ENCODE measurements at regions not wholly inside any gene's neighbourhood (a gene's known extent, or its start where the extent isn't known, plus 50 kb on each side); places are given as distances from the start of the nearest gene placed in this dataset.

DNA sequence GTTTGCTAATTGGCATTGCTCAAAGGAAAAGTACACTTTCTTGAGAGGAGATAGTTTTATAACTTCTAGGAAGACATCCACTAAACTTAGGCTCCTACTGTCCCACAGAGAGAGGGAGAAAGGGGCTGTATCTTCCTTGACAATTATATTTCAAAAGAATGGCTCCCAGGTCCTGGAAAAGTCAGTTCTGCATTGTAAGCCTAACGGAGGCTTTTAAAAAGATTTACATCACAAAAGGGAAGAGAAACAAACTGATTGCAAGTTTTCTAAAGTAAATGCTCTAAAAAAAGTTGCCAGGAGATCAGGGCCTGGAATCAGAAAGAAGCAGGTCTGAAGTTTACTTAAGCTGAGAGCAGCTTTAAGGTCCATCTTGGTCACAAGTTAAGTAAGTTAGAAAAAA, 839.5 kb downstream of the FRK start:
- no peak overlapping the region for H3K4ac ChIP-seq (replicated peaks; ENCODE audit: insufficient read length, low read depth, low read length)
- no peaks in the 10 kb centered on the region for H3K4me1 ChIP-seq (replicated peaks in 1 of 4; ENCODE audit: control insufficient read depth in 3 of 4, insufficient read depth in 4 of 4, low read length in 3 of 4)
- FAIRE-seq: no peak
- H3K4me2 ChIP-seq (ENCODE audit: insufficient read depth in 1 of 2, low read depth in 2 of 2, low read length in 2 of 2): no peak overlapping the region
- H3K27ac ChIP-seq (ENCODE audit: low read depth, low read length): no peak overlapping the region
- no peak overlapping the region for H4K91ac ChIP-seq (replicated peaks; ENCODE audit: insufficient read length, low read length)
- no peak overlapping the region for H3K18ac ChIP-seq (ENCODE audit: extremely low read depth, low read length)
- no peak overlapping the region for H3K4me3 ChIP-seq (ENCODE audit: extremely low read depth in 1 of 4, insufficient read depth in 2 of 4, low read depth in 3 of 4, low read length in 4 of 4)
- no peak overlapping the region for H3K9ac ChIP-seq (replicated peaks in 1 of 4; ENCODE audit: extremely low read depth in 1 of 4, low read depth in 3 of 4, low read length in 3 of 4)
- no peaks in the 10 kb centered on the region; a peak in 1 of 8 replicates for H3K36me3 ChIP-seq (ENCODE audit: control insufficient read depth in 2 of 4, insufficient read depth in 4 of 4, low read length in 3 of 4)
- POLR2A ChIA-PET (ENCODE audit: partially characterized antibody): no interaction called here
- H2AK5ac ChIP-seq (ENCODE audit: low read depth, low read length): no peak overlapping the region
- peak in 1 of 2 experiments; percentile 3 for DNase-seq (ENCODE audit: low read depth in 1 of 2, low spot score in 2 of 2)
- H2BK5ac ChIP-seq (ENCODE audit: low read depth, low read length): no peak overlapping the region
- no peak overlapping the region for H4K8ac ChIP-seq (ENCODE audit: extremely low read depth, insufficient read depth, low read length)
- CTCF ChIA-PET (ENCODE audit: partially characterized antibody): interaction anchor here (0.7 kb wide), 1 partner anchor 325 kb away, joined by 3 read pairs; no protein-coding TSS in a partner anchor
- no peak overlapping the region for H2BK120ac ChIP-seq (replicated peaks; ENCODE audit: low read depth, low read length)
- peaks cover 19 to 49% (median 25%) of the 10 kb centered on the region in 4 experiments for H3K27me3 ChIP-seq (replicated peaks in 1 of 4; ENCODE audit: control insufficient read depth in 3 of 4, extremely low read depth in 1 of 4, insufficient read depth in 3 of 4, low read length in 3 of 4)
- WGBS, 2 experiments (ENCODE audit: extremely low coverage in 1 of 2, insufficient coverage in 1 of 2, insufficient read length in 1 of 2, insufficient replicate concordance in 2 of 2, low coverage in 1 of 2, low lambda C conversion rate in 2 of 2, missing lambda C conversion rate in 1 of 2): 10% methylated on average over 1 of the region's 1 CpG; no CpG with 5 or more reads in 1 of the 2 experiments
- no peak overlapping the region for H4K5ac ChIP-seq (ENCODE audit: insufficient read length, low read depth, low read length)
- no peak overlapping the region for H3K14ac ChIP-seq (ENCODE audit: insufficient read length)
- no peaks in the 10 kb centered on the region for H4K20me1 ChIP-seq (replicated peaks in 1 of 2; ENCODE audit: control insufficient read depth in 1 of 2, insufficient read depth in 2 of 2, low read length in 2 of 2)
- H3K23me2 ChIP-seq (ENCODE audit: low read depth, low read length): no peaks in the 10 kb centered on the region
- H2AFZ ChIP-seq (ENCODE audit: low read length): no peak overlapping the region
- no peak overlapping the region for H2BK20ac ChIP-seq (ENCODE audit: low read length)
- no peak overlapping the region for H3K23ac ChIP-seq (ENCODE audit: insufficient read length)
- H3K56ac ChIP-seq (replicated peaks; ENCODE audit: insufficient read length, low read depth, low read length): no peak overlapping the region
- TF ChIP-seq POLR2AphosphoS5 (IDR thresholded peaks at IDR 0.05; ENCODE audit: low read depth, low read length) (no peak), CHD1 (IDR thresholded peaks at IDR 0.05; ENCODE audit: low read depth, low read length) (no peak), NRF1 (IDR thresholded peaks at IDR 0.05; ENCODE audit: low read depth, low read length) (no peak), BACH1 (IDR thresholded peaks at IDR 0.05; ENCODE audit: low read length) (no peak), NANOG (IDR thresholded peaks at IDR 0.05; ENCODE audit: insufficient read depth, low read depth, low read length, poor library complexity, severe bottlenecking) (peak; percentile 60)
- no peak overlapping the region for H2BK12ac ChIP-seq (ENCODE audit: low read depth, low read length)
- peaks cover 11 to 12% of the 10 kb centered on the region in 2 experiments; a peak in 3 of 4 replicates for H3K9me3 ChIP-seq (ENCODE audit: insufficient read depth in 2 of 2, low read depth in 1 of 2, low read length in 1 of 2)
- H2BK15ac ChIP-seq (ENCODE audit: low read length): no peak overlapping the region
- H3K79me1 ChIP-seq (ENCODE audit: low read depth, low read length): no peaks in the 10 kb centered on the region
- H3K79me2 ChIP-seq (ENCODE audit: control insufficient read depth in 1 of 2, insufficient read depth in 2 of 2, low read length in 2 of 2): no peaks in the 10 kb centered on the region
